GM13976 (cell line): ENCODE measurements at regions not wholly inside any gene's neighbourhood (a gene's known extent, or its start where the extent isn't known, plus 50 kb on each side); places are given as distances from the start of the nearest gene placed in this dataset.

Experiments
- DNase-seq: peaks from one replicate; pipeline ENCODE4 v3.0.0; 2012; ENCODE audit warnings: low spot score
- CTCF ChIP-seq: IDR thresholded peaks from 2 replicates; pipeline ENCODE4 v1.5.1; 2012; ENCODE audit warnings: borderline replicate concordance, mild to moderate bottlenecking; ENCODE audit not compliant: insufficient read depth; ENCODE audit errors: extremely low read depth, missing control alignments, control extremely low read depth
- in situ Hi-C: fragments of 300-500 bp; cut with MboI; formaldehyde crosslinking; loops from one replicate; pipeline ENCODE4 v1.12.0; 2022; ENCODE audit warnings: low sequenced_read_pairs, mixed read lengths, inconsistent platforms; ENCODE audit not compliant: unreplicated experiment

GRCh38 chr5:4980201-4980600, 159.9 kb upstream of the ADAMTS16 start:
- in situ Hi-C loops, result no loop called here
- TF ChIP-seq CTCF, result no peak
- no peak for DNase-seq

- TF ChIP-seq CTCF, result no peak
- in situ Hi-C loops, result no loop called here
- no peak for DNase-seq
Observed at GRCh38 chr5:4981608-4982007, 158.5 kb upstream of the ADAMTS16 start.

- no peak for DNase-seq
- in situ Hi-C loops, result no loop called here
- no peak for TF ChIP-seq CTCF
Observed at GRCh38 chr5:4983701-4984100, 156.4 kb upstream of the ADAMTS16 start.

- no peak for DNase-seq
- in situ Hi-C loops, result no loop called here
- TF ChIP-seq CTCF, result no peak
Observed at GRCh38 chr5:4984461-4984860, 155.7 kb upstream of the ADAMTS16 start.

- no peak for TF ChIP-seq CTCF
- no peak for DNase-seq
- in situ Hi-C loops, result no loop called here
Observed at GRCh38 chr5:4987431-4987830, 152.7 kb upstream of the ADAMTS16 start.

GRCh38 chr5:4989118-4989517, 151.0 kb upstream of the ADAMTS16 start:
- in situ Hi-C loops, result no loop called here
- no peak for TF ChIP-seq CTCF
- DNase-seq, result no peak

GRCh38 chr5:4990017-4990416, 150.1 kb upstream of the ADAMTS16 start:
- no peak for DNase-seq
- in situ Hi-C loops, result no loop called here
- no peak for TF ChIP-seq CTCF
